ENCODE measurements at regions not wholly inside any gene's neighbourhood (a gene's known extent, or its start where the extent isn't known, plus 50 kb on each side); places are given as distances from the start of the nearest gene placed in this dataset.

- no peak for DNase-seq (ENCODE audit: low read depth)
- H3K4me3 ChIP-seq (ENCODE audit: low read depth, low read length): no peak overlapping the region
- TF ChIP-seq, protein P1, sequence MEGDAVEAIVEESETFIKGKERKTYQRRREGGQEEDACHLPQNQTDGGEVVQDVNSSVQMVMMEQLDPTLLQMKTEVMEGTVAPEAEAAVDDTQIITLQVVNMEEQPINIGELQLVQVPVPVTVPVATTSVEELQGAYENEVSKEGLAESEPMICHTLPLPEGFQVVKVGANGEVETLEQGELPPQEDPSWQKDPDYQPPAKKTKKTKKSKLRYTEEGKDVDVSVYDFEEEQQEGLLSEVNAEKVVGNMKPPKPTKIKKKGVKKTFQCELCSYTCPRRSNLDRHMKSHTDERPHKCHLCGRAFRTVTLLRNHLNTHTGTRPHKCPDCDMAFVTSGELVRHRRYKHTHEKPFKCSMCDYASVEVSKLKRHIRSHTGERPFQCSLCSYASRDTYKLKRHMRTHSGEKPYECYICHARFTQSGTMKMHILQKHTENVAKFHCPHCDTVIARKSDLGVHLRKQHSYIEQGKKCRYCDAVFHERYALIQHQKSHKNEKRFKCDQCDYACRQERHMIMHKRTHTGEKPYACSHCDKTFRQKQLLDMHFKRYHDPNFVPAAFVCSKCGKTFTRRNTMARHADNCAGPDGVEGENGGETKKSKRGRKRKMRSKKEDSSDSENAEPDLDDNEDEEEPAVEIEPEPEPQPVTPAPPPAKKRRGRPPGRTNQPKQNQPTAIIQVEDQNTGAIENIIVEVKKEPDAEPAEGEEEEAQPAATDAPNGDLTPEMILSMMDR (IDR thresholded peaks at IDR 0.05; ENCODE audit: insufficient read depth, low read depth, low read length): no peak
Measured at GRCh38 chr12:111218499-111218898, 150.4 kb downstream of the PHETA1 start.

- no peak overlapping the region for H3K4me3 ChIP-seq (ENCODE audit: low read depth, low read length)
- DNase-seq (ENCODE audit: low read depth): no peak
- TF ChIP-seq, protein P1 (IDR thresholded peaks at IDR 0.05; ENCODE audit: insufficient read depth, low read depth, low read length): no peak
Measured at GRCh38 chr12:111216387-111217159, 152.3 kb downstream of the PHETA1 start.

GRCh38 chr12:111215881-111216280 is 153.0 kb downstream of the PHETA1 start:
- H3K4me3 ChIP-seq (ENCODE audit: low read depth, low read length): no peak overlapping the region
- no peak for DNase-seq (ENCODE audit: low read depth)
- TF ChIP-seq, protein P1 (IDR thresholded peaks at IDR 0.05; ENCODE audit: insufficient read depth, low read depth, low read length): no peak

GRCh38 chr12:111214401-111214800 is 154.5 kb downstream of the PHETA1 start:
- no peak overlapping the region for H3K4me3 ChIP-seq (ENCODE audit: low read depth, low read length)
- DNase-seq (ENCODE audit: low read depth): no peak
- TF ChIP-seq, protein P1 (IDR thresholded peaks at IDR 0.05; ENCODE audit: insufficient read depth, low read depth, low read length): no peak

- TF ChIP-seq, protein P1 (IDR thresholded peaks at IDR 0.05; ENCODE audit: insufficient read depth, low read depth, low read length): no peak
Measured at GRCh38 chr12:111213561-111213960, 155.3 kb downstream of the PHETA1 start.

DNA sequence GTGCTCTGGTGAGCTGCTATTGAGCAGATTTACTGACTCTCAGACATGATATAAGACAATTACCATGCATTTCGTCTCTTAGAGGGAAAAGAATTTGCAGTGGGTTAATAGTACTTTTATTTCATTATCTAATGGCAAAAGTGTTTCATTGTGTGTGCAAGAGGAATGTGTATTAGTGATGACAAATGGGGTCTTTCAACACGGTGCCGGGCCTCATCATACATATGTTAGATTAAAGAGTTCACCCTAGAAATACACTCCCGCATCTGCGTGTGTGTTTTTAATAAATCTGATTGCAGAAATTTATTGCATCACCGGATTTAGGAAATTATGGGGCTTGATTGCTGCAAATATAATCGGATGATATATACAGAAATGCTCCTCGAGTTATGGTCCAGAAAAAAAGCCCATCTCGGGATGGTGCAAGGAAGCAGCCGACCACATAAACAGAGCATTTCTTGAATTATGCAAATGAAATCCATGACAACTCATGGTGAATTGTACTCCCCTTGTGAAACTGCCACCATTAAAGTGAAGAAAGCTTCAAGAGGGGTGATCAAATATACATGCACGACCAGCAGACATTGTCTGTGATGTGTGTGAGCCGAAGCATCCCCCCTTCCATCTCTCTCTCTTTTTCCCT is 156.0 kb downstream of the PHETA1 start:
- no peak overlapping the region for H3K4me3 ChIP-seq (ENCODE audit: low read depth, low read length)
- TF ChIP-seq, protein P1 (IDR thresholded peaks at IDR 0.05; ENCODE audit: insufficient read depth, low read depth, low read length): no peak
- no peak for DNase-seq (ENCODE audit: low read depth)

More at GRCh38 chr12:111213561-111213960, 155.3 kb downstream of the PHETA1 start:
- H3K4me3 ChIP-seq (ENCODE audit: low read depth, low read length): no peak overlapping the region
- DNase-seq (ENCODE audit: low read depth): no peak

All from fibroblast of villous mesenchyme (primary cell).